Adipocyte (in vitro differentiated cells): ENCODE measurements at regions not wholly inside any gene's neighbourhood (a gene's known extent, or its start where the extent isn't known, plus 50 kb on each side); places are given as distances from the start of the nearest gene placed in this dataset.

Experiments
- DNase-seq: peaks from one replicate; pipeline ENCODE4 v3.0.0-alpha.2; 2015; ENCODE audit warnings: low read depth
- H3K27me3 ChIP-seq: replicated peaks from 2 replicates; pipeline ENCODE4 v1.7.0; 2013; ENCODE audit warnings: mild to moderate bottlenecking, low read length, moderate library complexity; ENCODE audit not compliant: control insufficient read depth, insufficient read depth
- H3K36me3 ChIP-seq: 2 replicates; pipeline ENCODE4 v1.7.0; 2013; ENCODE audit warnings: low read length, mild to moderate bottlenecking, moderate library complexity; ENCODE audit not compliant: control insufficient read depth, insufficient read depth, severe bottlenecking
- H3K4me1 ChIP-seq: 2 replicates; pipeline ENCODE4 v1.7.0; 2013; ENCODE audit warnings: mild to moderate bottlenecking, low read length, moderate library complexity; ENCODE audit not compliant: control insufficient read depth, insufficient read depth
- H3K4me3 ChIP-seq: 2 replicates; pipeline ENCODE4 v1.7.0; 2013; ENCODE audit warnings: mild to moderate bottlenecking, low read length, moderate library complexity
- H3K9ac ChIP-seq: 2 replicates; pipeline ENCODE4 v1.7.0; 2013; ENCODE audit warnings: mild to moderate bottlenecking, low read length, moderate library complexity
- H3K9me3 ChIP-seq: 2 replicates; pipeline ENCODE4 v1.7.0; 2013; ENCODE audit warnings: mild to moderate bottlenecking, low read length, moderate library complexity; ENCODE audit not compliant: control insufficient read depth

GRCh38 chr16:54510685-54511221 lies 224.2 kb upstream of the IRX3 start:
- no peaks in the 10 kb centered on the region for H3K36me3 ChIP-seq
- H3K9me3 ChIP-seq: no peaks in the 10 kb centered on the region
- peak overlapping the region; percentile 35 for H3K9ac ChIP-seq
- peaks cover 16% of the 10 kb centered on the region for H3K4me1 ChIP-seq
- peaks cover 15% of the 10 kb centered on the region for H3K27me3 ChIP-seq
- DNase-seq: no peak
- H3K4me3 ChIP-seq: no peak overlapping the region

- H3K27me3 ChIP-seq: peaks cover 15% of the 10 kb centered on the region
- H3K36me3 ChIP-seq: no peaks in the 10 kb centered on the region
- no peak overlapping the region for H3K9ac ChIP-seq
- no peak for DNase-seq
- H3K4me1 ChIP-seq: peaks cover 16% of the 10 kb centered on the region
- no peaks in the 10 kb centered on the region for H3K9me3 ChIP-seq
- H3K4me3 ChIP-seq: no peak overlapping the region
Observed at GRCh38 chr16:54509456-54509855, 222.9 kb upstream of the IRX3 start.

DNA sequence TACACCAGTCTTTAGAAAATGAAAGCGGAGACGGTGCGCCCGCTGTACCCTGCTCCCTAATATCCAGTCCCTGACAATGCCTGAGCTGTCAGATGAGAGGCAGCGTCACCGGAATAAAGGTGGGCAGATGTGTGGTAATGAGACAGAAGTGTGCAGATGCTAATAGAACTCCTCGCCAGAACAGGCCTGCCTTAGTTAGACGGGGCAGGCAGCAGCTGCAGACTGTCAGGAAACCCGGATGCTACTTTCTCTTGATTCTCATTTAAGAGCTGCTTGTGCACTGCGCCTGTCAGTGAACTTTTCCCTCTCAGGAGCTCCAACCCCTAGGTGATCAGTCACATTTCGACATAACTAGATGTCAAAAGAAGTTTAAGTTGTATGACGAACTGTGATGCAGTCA lies 221.8 kb upstream of the IRX3 start:
- Histone ChIP-seq H3K9me3 (no peaks in the 10 kb centered on the region), H3K36me3 (no peaks in the 10 kb centered on the region), H3K27me3 (peaks cover 15% of the 10 kb centered on the region), H3K4me3 (no peak overlapping the region), H3K4me1 (peaks cover 16% of the 10 kb centered on the region), H3K9ac (no peak overlapping the region)
- no peak for DNase-seq

GRCh38 chr16:54506741-54507500 lies 220.3 kb upstream of the IRX3 start:
- H3K4me3 ChIP-seq: no peak overlapping the region
- peaks cover 10% of the 10 kb centered on the region for H3K27me3 ChIP-seq
- no peak for DNase-seq

DNA sequence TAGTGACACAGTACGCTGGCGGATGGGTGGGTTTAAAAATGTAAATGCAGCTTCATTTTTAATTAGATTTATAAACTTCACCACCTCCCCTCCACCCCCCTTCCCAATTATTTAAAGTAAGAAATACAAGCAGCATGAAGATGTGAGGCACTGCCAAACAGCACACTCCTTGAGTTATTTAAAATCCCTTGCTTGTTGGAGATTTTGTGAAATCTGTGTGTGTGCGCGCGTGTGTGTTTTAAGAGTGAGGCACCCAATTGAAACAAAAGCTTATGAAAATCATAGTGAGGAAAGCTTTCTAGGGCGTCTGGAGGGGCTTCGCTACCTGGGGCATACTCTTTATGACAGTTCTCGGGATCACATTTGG lies 219.6 kb upstream of the IRX3 start:
- Histone ChIP-seq H3K9me3 (no peaks in the 10 kb centered on the region), H3K4me3 (no peak overlapping the region), H3K4me1 (peaks cover 23% of the 10 kb centered on the region), H3K36me3 (no peaks in the 10 kb centered on the region), H3K9ac (no peak overlapping the region), H3K27me3 (peaks cover 10% of the 10 kb centered on the region)
- no peak for DNase-seq

More at GRCh38 chr16:54506741-54507500, 220.3 kb upstream of the IRX3 start:
- peaks cover 23% of the 10 kb centered on the region for H3K4me1 ChIP-seq
- no peak overlapping the region for H3K9ac ChIP-seq
- no peaks in the 10 kb centered on the region for H3K36me3 ChIP-seq
- no peaks in the 10 kb centered on the region for H3K9me3 ChIP-seq

- Histone ChIP-seq H3K9me3 (no peaks in the 10 kb centered on the region), H3K4me1 (peaks cover 19% of the 10 kb centered on the region), H3K36me3 (no peaks in the 10 kb centered on the region), H3K9ac (no peak overlapping the region), H3K27me3 (peaks cover 10% of the 10 kb centered on the region), H3K4me3 (no peak overlapping the region)
- no peak for DNase-seq
Observed at GRCh38 chr16:54505549-54506213, 219.1 kb upstream of the IRX3 start.

DNA sequence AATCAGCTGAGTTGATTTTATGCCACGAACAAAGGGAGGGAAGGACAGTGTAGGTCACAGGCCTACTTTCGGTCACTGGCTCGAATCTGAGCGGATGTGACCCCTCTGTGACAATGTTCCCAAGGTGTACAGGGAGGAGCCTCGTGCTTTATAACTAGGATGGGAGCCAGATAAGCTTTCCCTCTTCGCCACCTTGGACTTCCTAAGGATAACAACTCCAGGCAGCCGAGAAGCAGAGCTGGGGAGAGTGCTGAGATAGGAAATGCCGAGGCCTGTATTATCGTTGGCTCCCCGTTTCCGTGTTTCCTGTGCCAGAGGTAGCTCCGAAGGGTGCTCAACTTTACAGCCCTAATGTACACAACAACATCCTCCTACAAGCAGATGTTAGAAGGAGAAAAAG lies 217.8 kb upstream of the IRX3 start:
- peaks cover 10% of the 10 kb centered on the region for H3K27me3 ChIP-seq
- no peaks in the 10 kb centered on the region for H3K9me3 ChIP-seq
- no peak overlapping the region for H3K4me3 ChIP-seq
- no peaks in the 10 kb centered on the region for H3K36me3 ChIP-seq
- no peak overlapping the region for H3K9ac ChIP-seq
- no peak for DNase-seq
- H3K4me1 ChIP-seq: peaks cover 18% of the 10 kb centered on the region

- DNase-seq: no peak
- H3K9me3 ChIP-seq: no peaks in the 10 kb centered on the region
- H3K4me1 ChIP-seq: peaks cover 18% of the 10 kb centered on the region
- H3K27me3 ChIP-seq: peaks cover 10% of the 10 kb centered on the region
- H3K9ac ChIP-seq: no peak overlapping the region
- H3K36me3 ChIP-seq: no peaks in the 10 kb centered on the region
- H3K4me3 ChIP-seq: no peak overlapping the region
Observed at GRCh38 chr16:54503856-54504219, 217.3 kb upstream of the IRX3 start.

DNA sequence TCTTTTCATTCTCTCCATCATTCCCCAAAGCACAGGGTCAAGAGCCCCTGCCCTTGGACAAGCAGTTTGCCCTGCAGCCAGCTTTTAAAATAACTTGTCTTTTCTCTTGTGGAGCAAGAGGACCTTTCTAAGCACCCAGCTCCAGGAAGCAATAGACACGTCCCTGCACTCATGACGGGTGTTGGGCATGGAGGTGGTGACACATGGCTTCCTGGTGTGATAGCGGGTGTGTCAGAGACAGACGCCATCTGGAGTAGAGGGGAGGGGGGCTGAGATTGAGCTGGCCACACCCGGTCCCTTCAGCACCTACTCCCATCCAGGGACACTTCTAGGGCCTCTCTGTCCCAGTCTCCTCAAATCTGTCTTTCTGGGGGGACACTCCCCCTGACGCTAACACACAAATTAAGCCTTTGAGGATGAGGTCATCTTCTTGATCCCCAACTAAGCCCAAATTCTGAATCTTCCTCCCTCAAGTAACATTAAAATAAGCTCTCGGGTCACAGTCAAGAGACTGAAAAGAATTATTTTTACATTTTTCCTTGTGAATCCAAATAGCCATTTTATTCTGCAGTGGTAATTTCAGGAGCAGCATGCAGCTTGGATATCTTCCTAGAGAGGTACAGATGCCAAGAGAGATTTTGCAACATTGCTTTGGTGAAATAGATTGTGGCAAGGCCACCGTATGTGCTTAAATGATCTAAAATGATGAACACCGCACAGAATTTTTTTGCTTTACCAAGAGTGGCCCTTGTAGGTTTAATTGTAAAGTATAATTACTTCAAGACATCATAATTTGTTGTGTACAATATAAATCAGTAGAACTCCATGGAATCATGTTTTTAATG lies 216.6 kb upstream of the IRX3 start:
- Histone ChIP-seq H3K9me3 (peaks cover 2% of the 10 kb centered on the region), H3K27me3 (peaks cover 7% of the 10 kb centered on the region), H3K4me3 (peak overlapping the region; percentile 14), H3K36me3 (no peaks in the 10 kb centered on the region), H3K4me1 (peaks cover 18% of the 10 kb centered on the region), H3K9ac (no peak overlapping the region)
- DNase-seq: peak; percentile 51

DNA sequence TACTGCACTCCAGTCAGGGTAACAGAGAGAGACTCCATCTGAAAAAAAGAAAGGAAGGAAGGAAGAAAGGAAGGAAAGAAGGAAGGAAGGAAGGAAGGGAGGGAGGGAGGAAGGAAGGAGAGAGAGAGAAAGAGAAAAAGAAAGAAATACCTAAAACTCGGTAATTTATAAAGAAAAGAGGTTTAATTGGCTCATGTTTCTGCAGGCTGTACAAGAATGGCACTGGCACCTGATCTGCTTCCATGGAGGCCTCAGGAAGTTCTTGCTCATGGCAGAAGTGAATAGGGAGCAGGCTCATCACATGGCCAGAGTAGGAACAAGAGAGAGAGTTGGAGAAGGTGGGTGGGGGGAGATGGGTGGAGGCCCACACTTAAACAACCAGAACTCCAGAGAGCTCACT lies 215.2 kb upstream of the IRX3 start:
- peaks cover 17% of the 10 kb centered on the region for H3K4me1 ChIP-seq
- H3K9me3 ChIP-seq: peaks cover 11% of the 10 kb centered on the region
- H3K36me3 ChIP-seq: no peaks in the 10 kb centered on the region
- DNase-seq: no peak
- no peak overlapping the region for H3K9ac ChIP-seq
- H3K27me3 ChIP-seq: no peaks in the 10 kb centered on the region
- H3K4me3 ChIP-seq: no peak overlapping the region

DNA sequence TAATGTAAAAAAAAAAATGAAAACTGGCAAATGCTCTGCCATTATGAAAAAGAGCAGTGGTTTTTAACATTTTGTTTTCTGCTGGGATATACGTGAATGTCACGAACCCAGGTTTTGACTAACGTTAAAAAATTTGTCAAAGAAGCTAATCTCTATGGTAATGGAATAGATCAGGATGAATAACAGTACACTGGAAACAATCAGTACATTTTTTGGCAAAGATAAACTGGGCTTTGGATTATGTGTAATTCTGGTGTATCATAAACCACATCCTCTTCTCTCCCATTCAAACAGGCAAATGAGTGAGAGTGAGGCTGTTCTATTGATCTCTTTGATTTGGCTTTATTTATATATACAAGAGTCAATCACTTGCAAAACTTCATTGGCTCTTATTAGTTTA lies 207.0 kb upstream of the IRX3 start:
- peaks cover 11% of the 10 kb centered on the region for H3K9me3 ChIP-seq
- DNase-seq: no peak
- no peak overlapping the region for H3K9ac ChIP-seq
- peaks cover 12% of the 10 kb centered on the region for H3K4me1 ChIP-seq
- H3K36me3 ChIP-seq: no peaks in the 10 kb centered on the region
- no peak overlapping the region for H3K4me3 ChIP-seq
- H3K27me3 ChIP-seq: no peaks in the 10 kb centered on the region
